HG03095 (cell line): ENCODE measurements at regions not wholly inside any gene's neighbourhood (a gene's known extent, or its start where the extent isn't known, plus 50 kb on each side); places are given as distances from the start of the nearest gene placed in this dataset.

ENCODE experiments used
- ATAC-seq: cut with Tn5 transposase; IDR thresholded peaks from one replicate; pipeline ENCODE4 v1.9.1; 2021; ENCODE audit warnings: moderate library complexity; ENCODE audit not compliant: unreplicated experiment

DNA sequence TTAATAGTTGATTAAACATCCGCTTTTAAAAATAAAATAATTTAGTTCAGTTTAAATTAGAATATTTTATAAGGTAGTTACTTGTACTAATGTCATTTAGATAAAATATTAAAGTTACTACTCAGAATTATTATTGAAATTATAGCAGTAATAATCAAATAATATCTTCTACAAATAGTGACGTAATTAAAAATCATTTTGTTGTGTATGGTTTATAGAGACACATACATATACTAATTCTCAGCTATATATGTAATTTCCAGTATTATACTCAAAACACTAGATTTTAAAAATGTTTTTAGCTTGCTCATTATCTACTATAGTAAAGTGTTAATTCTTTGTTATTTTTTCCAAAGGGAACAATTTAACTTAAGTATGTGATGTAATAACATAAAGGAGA lies 435.2 kb upstream of the MANEA start:
- no peak for ATAC-seq

- ATAC-seq = no peak
These were observed 434.5 kb upstream of the MANEA start for GRCh38 chr6:95142661-95143335.

DNA sequence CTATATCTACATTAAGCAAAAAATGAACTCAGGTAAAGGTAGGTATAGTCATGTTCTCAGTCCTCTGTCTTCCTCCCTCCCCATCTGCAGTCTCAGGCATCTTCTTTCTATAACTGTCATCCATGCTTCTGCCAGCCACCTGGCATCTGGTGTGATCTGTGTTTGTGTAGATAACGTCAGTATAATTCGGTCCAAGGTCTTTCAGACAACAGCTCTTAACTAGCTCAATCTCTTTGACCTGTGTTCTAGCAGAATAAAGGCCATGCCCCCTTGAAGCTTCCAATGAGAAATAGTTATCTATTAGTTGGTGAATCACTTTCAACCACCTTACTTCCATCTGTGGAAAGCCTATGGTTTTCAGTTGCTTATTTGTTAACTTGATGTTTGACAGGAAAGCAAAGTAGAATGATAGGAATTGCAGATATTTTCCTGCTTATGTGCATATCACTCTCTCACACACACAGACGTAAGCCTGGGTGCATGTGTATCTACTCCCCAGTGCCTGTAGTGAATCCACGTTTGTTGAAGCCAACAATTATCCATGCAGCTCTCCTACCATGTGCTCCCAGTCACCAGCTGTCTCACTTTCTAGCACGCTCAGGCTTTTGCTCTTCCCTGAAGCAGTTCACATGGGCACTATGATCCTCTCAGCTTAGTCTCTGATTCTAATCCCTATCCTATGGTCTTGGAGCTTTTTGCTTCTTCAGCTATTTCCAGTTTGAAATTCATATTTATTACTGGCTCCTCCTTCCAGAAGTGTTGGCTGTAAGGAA lies 433.7 kb upstream of the MANEA start:
- no peak for ATAC-seq

DNA sequence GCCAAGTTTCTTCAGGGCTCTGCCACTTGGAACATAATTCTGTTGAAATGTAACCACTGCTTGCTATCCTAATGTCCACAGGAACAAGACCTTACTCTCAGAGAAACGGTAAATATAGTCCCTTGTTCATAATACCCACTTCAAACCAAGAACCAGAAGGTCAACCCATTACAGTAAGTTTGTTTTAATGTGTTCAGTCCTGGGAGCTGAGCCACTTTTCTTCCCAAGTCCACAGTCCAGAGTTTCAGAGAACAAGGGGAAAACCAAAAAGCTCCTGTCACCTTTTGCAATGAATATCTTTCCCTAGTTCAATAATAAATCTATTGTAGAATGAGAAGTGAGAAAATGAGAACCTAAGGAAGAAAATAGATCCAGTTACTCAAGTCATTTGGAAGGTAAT lies 431.9 kb upstream of the MANEA start:
- no peak for ATAC-seq

DNA sequence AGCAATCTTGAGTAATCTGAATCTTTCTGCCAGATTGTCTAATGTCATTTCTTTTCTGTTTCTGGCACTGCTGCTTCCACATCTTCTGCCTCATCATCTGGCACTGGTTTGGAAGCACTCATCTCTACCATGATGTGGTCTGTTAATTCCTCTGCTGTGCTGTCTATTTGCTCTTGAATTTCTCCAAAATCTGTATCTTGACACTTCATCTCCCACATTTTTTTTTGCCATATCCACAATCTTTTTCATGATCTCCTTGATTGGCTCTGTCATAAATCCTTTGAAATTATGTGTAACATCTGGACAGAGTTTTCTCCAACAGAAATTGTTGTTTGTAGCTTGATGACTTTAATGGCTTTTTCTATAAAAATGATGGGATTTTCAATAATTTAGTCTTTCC lies 417.8 kb upstream of the MANEA start:
- ATAC-seq = no peak

GRCh38 chr6:95169775-95170174 lies 407.6 kb upstream of the MANEA start:
- ATAC-seq = no peak

DNA sequence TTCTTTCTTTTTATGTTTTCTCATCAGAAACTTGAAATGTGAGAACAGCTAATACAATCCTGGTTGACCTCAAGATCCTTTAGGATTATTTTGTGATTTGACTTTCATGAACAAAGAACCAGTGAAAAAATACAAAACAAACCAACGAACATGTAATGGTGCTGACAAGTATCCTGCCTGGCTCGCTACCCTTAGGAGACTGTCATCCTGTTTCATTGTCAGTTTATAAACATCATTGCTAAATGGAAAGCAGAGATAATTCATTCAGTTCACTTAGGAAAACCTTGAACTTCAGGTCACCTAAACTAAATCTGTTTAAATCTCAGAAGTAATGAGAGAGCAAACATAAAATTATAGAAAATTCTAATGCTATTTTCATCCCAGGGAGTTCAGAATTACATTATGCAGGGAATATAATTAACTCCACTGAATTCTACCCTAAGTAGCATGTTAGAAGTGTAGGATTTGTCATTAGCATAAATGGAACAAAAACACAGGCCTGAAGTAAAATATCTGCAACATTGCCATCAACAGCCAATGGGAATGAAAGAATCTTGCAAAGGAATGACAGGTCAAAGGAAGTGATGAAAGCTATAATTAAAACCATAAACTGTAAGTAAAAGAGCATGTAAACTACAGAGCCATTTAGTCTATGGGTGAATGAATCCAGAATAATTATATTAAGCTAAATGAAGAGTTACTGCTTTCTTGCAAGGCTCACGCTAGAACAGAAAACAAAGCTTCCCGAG lies 401.2 kb upstream of the MANEA start:
- no peak for ATAC-seq

DNA sequence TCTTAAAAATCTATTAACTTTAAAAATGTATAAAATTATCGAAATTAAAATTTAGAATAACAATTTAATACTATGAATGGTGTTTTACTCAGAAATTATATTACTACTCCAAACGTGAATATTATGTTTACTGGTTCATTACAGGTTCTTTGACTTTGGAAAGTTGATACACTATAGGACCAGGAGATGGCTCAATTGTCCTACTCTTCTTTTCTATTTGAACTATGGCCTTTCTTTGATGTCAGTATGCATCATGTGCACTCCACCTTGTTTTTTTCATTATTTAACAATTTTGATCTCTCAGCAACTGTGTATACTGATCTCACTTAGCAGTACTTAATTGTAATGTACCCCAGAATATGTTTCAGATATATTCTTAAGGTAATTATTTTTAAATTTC lies 391.5 kb upstream of the MANEA start:
- no peak for ATAC-seq

- ATAC-seq = no peak
These were observed 390.6 kb upstream of the MANEA start for GRCh38 chr6:95186710-95187109.

- no peak for ATAC-seq
These were observed 379.7 kb upstream of the MANEA start for GRCh38 chr6:95197590-95197989.

DNA sequence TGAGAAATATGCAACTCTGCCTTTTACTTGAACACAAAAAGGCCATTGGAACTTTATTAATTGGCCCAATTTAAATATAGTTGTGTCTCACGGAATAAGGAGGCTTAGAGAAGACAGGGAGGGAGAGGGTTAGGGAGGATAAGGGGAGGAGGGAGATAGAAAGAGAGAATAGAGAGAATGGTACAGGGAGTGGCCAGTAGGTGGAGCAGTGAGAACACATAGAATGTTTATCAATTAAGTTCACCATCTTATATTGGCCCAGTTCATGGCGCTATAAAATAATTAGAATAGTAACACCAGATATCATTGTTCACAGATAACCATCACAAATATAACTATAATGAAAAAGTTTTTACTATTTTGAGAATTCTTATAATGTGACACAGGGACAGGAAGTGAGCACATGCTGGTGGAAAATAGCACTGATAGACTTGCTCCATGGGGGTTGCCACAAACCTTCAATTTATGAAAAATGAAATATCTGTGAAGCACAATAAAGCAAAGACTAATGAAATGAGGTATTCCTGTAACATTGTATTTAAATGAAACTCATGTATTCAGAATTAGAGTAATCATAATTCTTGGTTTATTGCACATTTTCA lies 374.1 kb upstream of the MANEA start:
- peak; percentile 88 for ATAC-seq

GRCh38 chr6:95204178-95204577 lies 373.2 kb upstream of the MANEA start:
- ATAC-seq = no peak

- ATAC-seq = no peak
These were observed 368.7 kb upstream of the MANEA start for GRCh38 chr6:95208621-95209020.

DNA sequence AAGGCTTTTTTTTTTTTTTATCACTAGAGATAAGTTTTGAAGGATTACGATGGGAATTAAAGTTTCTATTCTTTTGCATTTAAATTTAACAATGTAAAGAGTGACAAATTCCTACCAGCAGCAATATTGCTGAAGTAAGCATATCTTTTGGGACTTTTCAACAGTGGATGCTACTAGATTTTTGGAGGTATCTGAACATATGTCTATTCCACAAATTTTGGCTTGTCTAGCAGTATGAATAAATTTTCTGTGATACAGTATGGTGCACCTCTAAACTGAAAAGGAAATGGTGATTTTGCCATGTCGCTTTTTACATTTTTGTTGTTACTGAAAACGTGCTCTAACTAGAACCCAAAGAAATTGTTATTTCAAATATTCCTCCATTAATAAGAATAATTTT lies 368.3 kb upstream of the MANEA start:
- no peak for ATAC-seq

GRCh38 chr6:95216555-95216954 lies 360.8 kb upstream of the MANEA start:
- no peak for ATAC-seq

DNA sequence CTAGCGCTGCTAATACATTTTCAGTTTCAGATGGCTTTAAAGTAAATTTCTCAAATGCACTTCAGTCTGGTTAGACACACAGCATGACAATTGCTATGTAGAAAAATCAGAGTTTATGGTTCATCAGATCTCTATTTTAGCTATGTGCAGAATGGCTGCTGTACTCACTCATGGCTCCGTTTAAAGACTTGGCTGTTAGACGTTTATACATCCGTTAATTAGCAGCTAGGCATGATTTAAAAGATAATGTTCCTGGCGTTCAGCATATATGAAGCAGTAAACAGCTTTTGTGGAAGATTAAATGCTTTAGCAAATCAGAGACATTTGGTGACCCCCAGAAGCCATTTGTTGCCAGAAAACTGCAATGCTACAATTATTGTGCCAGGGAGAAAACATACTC lies 350.0 kb upstream of the MANEA start:
- ATAC-seq = no peak

DNA sequence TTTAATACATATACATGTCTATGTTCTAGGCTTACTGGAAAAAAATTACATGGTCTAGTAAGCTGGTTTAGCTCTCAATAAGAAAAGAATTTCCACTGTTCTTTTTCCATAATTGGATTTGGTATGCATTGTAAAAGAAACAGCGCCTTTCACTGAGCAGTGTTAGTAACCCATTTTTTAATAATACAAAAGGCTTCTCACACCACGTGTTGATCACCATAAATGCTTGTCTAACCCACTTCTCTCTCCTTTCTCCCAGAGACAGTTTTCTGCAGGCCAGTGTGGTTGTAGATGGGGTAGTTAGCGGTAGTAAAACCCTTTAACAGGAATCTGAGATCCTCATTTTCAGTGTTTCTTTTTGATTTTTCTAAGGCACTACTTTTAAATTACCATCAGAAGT lies 348.7 kb upstream of the MANEA start:
- no peak for ATAC-seq

- ATAC-seq = no peak
These were observed 347.1 kb upstream of the MANEA start for GRCh38 chr6:95230071-95230740.

DNA sequence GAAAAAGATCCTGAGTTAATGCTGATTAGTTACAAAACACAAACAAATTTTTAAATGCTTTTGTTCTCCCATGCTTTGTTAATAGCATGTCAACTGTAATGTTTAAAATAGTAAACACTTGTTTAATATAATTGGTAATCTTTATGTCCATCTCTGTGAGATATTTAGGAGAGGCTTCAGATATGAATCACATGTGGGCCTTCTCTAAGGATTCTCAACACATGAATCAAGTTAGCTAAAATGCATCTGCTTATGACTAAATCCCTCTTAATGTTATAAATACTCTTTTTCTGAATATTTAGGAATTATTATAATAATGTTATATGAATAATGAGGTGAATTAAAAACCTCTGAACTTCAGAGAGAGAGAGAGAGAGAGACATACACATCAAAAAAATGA lies 345.9 kb upstream of the MANEA start:
- ATAC-seq = no peak

GRCh38 chr6:95232446-95232845 lies 344.9 kb upstream of the MANEA start:
- no peak for ATAC-seq

- ATAC-seq = no peak
These were observed 343.5 kb upstream of the MANEA start for GRCh38 chr6:95233879-95234278.
